Thoracic aorta (tissue), 2 donors: ENCODE measurements at regions not wholly inside any gene's neighbourhood (a gene's known extent, or its start where the extent isn't known, plus 50 kb on each side); places are given as distances from the start of the nearest gene placed in this dataset.

Experiments
- ATAC-seq: fragments of 150-250 bp; one replicate; pipeline ENCODE4 v1.8.0; 2017; ENCODE audit warnings: low read depth; ENCODE audit not compliant: insufficient number of reproducible peaks, low FRiP score
- DNase-seq: peaks from one replicate; pipeline ENCODE4 v3.0.0-alpha.2; 2020; ENCODE audit warnings: low spot score
- H3K27ac ChIP-seq, 2 donors: fragments of 200-600 bp; sonication (generic); 1 replicate in 1 of 2; 2 replicates in 1 of 2; pipeline ENCODE4 v1.5.1; 2016; ENCODE audit warnings: mild to moderate bottlenecking in 2 of 2, moderate library complexity in 2 of 2
- H3K27me3 ChIP-seq: fragments of 200-600 bp; sonication (generic); replicated peaks from 2 replicates; pipeline ENCODE4 v1.6.0; 2016; ENCODE audit warnings: mild to moderate bottlenecking; ENCODE audit not compliant: insufficient read depth
- H3K36me3 ChIP-seq: fragments of 200-600 bp; sonication (generic); one replicate; pipeline ENCODE4 v1.5.1; 2016
- H3K4me1 ChIP-seq, 2 donors: fragments of 200-600 bp; sonication (generic); 1 replicate in 1 of 2; 2 replicates in 1 of 2; pipeline versions ENCODE4 v1.5.1 to v1.6.0; 2016; ENCODE audit warnings: low read depth in 2 of 2, mild to moderate bottlenecking in 1 of 2; ENCODE audit not compliant: control insufficient read depth in 1 of 2
- H3K4me3 ChIP-seq: fragments of 200-600 bp; sonication (generic); 2 replicates; pipeline ENCODE4 v1.5.1; 2016; ENCODE audit warnings: mild to moderate bottlenecking
- H3K9me3 ChIP-seq: fragments of 200-600 bp; sonication (generic); 2 replicates; pipeline ENCODE4 v1.5.1; 2016
- CTCF ChIP-seq: fragments of 200-600 bp; sonication (generic); IDR thresholded peaks from one replicate; pipeline ENCODE4 v1.5.1; 2019; ENCODE audit warnings: antibody characterized with exemption

GRCh38 chr5:148904440-148904839 lies 78.0 kb downstream of the ADRB2 start:
- peak overlapping the region; percentile 26 to 36 for H3K27ac ChIP-seq
- ATAC-seq = peak; percentile 56
- H3K4me3 ChIP-seq = no peak overlapping the region
- no peak for TF ChIP-seq CTCF
- H3K4me1 ChIP-seq = peaks cover 16 to 46% of the 10 kb centered on the region in 2 donors
- no peaks in the 10 kb centered on the region for H3K9me3 ChIP-seq
- H3K36me3 ChIP-seq = no peaks in the 10 kb centered on the region
- H3K27me3 ChIP-seq = no peaks in the 10 kb centered on the region
- DNase-seq = peak; percentile 26

GRCh38 chr5:148905541-148905940 lies 79.1 kb downstream of the ADRB2 start:
- DNase-seq (no peak), ATAC-seq (no peak)
- H3K4me1 ChIP-seq = peaks cover 16 to 47% of the 10 kb centered on the region in 2 donors
- no peak for TF ChIP-seq CTCF
- H3K36me3 ChIP-seq = no peaks in the 10 kb centered on the region
- no peak overlapping the region for H3K4me3 ChIP-seq
- H3K9me3 ChIP-seq = no peaks in the 10 kb centered on the region
- H3K27me3 ChIP-seq = no peaks in the 10 kb centered on the region
- H3K27ac ChIP-seq = peak overlapping the region; percentile 26 to 31

- no peak overlapping the region for H3K27ac ChIP-seq
- DNase-seq (no peak), ATAC-seq (no peak)
- no peak for TF ChIP-seq CTCF
- peaks cover 16 to 47% of the 10 kb centered on the region in 2 donors for H3K4me1 ChIP-seq
- H3K4me3 ChIP-seq = no peak overlapping the region
- H3K9me3 ChIP-seq = no peaks in the 10 kb centered on the region
- no peaks in the 10 kb centered on the region for H3K36me3 ChIP-seq
- H3K27me3 ChIP-seq = no peaks in the 10 kb centered on the region
Observed at GRCh38 chr5:148906968-148907367, 80.6 kb downstream of the ADRB2 start.

DNA sequence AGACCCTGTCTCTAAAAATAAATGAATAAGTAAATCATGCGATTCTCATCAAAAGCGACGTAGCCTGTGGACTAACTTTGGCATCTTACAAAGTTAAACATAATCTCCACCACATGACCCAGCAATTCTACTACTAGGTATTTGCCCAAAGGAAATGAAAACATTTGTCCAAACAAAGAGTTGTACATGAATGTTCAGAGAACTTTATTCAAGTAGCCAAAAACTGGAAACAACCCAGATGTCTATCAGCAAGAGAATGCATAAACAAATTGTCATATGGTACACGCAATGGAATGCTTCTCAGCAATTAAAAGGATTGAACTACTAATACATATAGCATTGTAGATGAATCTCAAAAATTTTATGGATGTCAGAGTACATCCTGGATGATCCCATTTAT lies 82.6 kb downstream of the ADRB2 start:
- ATAC-seq (no peak), DNase-seq (no peak)
- H3K4me1 ChIP-seq = peaks cover 7 to 31% of the 10 kb centered on the region in 2 donors
- H3K27ac ChIP-seq = no peak overlapping the region
- no peak overlapping the region for H3K4me3 ChIP-seq
- no peaks in the 10 kb centered on the region for H3K27me3 ChIP-seq
- H3K9me3 ChIP-seq = no peaks in the 10 kb centered on the region
- TF ChIP-seq CTCF = no peak
- no peaks in the 10 kb centered on the region for H3K36me3 ChIP-seq

DNA sequence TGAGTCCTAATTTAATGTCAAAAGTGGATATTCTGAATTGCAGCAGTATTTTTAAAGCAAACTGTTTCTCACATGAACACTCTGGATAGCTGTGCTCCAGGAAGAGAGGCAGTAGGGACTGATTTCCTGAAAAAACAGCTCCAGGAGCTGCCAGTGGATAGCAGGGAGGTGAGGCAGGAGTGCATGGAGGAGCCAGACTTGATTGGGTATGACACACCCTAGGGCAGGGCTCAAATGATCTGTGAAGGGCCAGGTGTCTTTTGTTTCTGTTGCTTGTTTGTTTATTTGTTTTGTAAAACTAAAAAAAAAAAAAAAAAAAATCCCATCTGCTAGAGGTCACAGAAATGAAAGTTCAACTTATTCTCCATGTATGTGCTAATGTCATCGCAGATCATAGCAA lies 83.4 kb downstream of the ADRB2 start:
- Histone ChIP-seq H3K27me3 (no peaks in the 10 kb centered on the region), H3K9me3 (no peaks in the 10 kb centered on the region), H3K4me3 (no peak overlapping the region), H3K4me1 (peaks cover 5 to 31% of the 10 kb centered on the region in 2 donors), H3K27ac (no peak overlapping the region), H3K36me3 (no peaks in the 10 kb centered on the region)
- no peak for ATAC-seq
- DNase-seq = no peak
- no peak for TF ChIP-seq CTCF
